K562 (cell line): ENCODE measurements at regions not wholly inside any gene's neighbourhood (a gene's known extent, or its start where the extent isn't known, plus 50 kb on each side); places are given as distances from the start of the nearest gene placed in this dataset.

ENCODE experiments used
- CHCHD3 ChIP-seq: fragments of 250-450 bp; sonication (Bioruptor Pico); IDR thresholded peaks from 2 replicates; pipeline ENCODE4 v2.1.2; 2022; ENCODE audit warnings: mild to moderate bottlenecking
- CREBBP ChIP-seq: IDR thresholded peaks from one replicate; pipeline ENCODE4 v1.6.1; 2012; ENCODE audit warnings: low read depth, mild to moderate bottlenecking, control low read depth, inconsistent platforms, low read length
- E4F1 ChIP-seq: fragments of 250-450 bp; sonication (Bioruptor Pico); IDR thresholded peaks from 2 replicates; pipeline ENCODE4 v1.5.0; 2021; ENCODE audit warnings: mild to moderate bottlenecking, borderline replicate concordance
- EHMT2 ChIP-seq: fragments of 450-650 bp; IDR thresholded peaks from 2 replicates; pipeline ENCODE4 v1.6.1; 2018; ENCODE audit warnings: antibody characterized with exemption
- FOXO4 ChIP-seq: fragments of 450-650 bp; formaldehyde crosslinking; IDR thresholded peaks from 2 replicates; pipeline ENCODE4 v1.4.0; 2020; ENCODE audit warnings: mild to moderate bottlenecking, moderate library complexity
- HMG20B ChIP-seq: fragments of 250-450 bp; sonication (Bioruptor Pico); IDR thresholded peaks from 2 replicates; pipeline ENCODE4 v1.5.0; 2021; ENCODE audit warnings: mild to moderate bottlenecking
- KLF10 ChIP-seq: fragments of 250-450 bp; sonication (Bioruptor Pico); IDR thresholded peaks from 2 replicates; pipeline ENCODE4 v1.6.1; 2021; ENCODE audit warnings: matching md5 sums
- MYBL2 ChIP-seq, 2 experiments: fragments of 450-650 bp in 1 of 2; sonication (generic) in 1 of 2; formaldehyde crosslinking in 1 of 2; IDR thresholded peaks; 2 replicates each; pipeline versions ENCODE4 v1.6.1 to v1.8.1; 2017 to 2022; ENCODE audit warnings: borderline replicate concordance in 1 of 2, inconsistent platforms in 1 of 2, low read depth in 1 of 2, mild to moderate bottlenecking in 1 of 2, missing genetic modification reagents in 1 of 2, moderate library complexity in 1 of 2
- NCOA1 ChIP-seq: fragments of 450-650 bp; IDR thresholded peaks from 2 replicates; pipeline ENCODE4 v1.6.1; 2016; ENCODE audit warnings: low read depth
- NCOR1 ChIP-seq: fragments of 450-650 bp; IDR thresholded peaks from 2 replicates; pipeline ENCODE4 v1.6.1; 2016; ENCODE audit warnings: mild to moderate bottlenecking, moderate library complexity
- NR4A1 ChIP-seq, 2 experiments: fragments of 250-450 bp in 1 of 2; fragments of 450-650 bp in 1 of 2; sonication (Bioruptor Pico) in 1 of 2; IDR thresholded peaks; 2 replicates each; pipeline versions ENCODE4 v1.4.0 to v1.6.1; 2016 to 2020; ENCODE audit warnings: mild to moderate bottlenecking in 2 of 2, missing compliant biosample characterization in 1 of 2, missing genetic modification characterization in 1 of 2, moderate library complexity in 1 of 2
- RBM14 ChIP-seq: fragments of 200-400 bp; formaldehyde crosslinking; IDR thresholded peaks from 2 replicates; pipeline ENCODE4 v1.6.1; 2018; ENCODE audit warnings: low read depth, mild to moderate bottlenecking, low read length, moderate library complexity, borderline replicate concordance; ENCODE audit not compliant: insufficient read depth
- RBM17 ChIP-seq: fragments of 200-400 bp; formaldehyde crosslinking; IDR thresholded peaks from 2 replicates; pipeline ENCODE4 v1.6.1; 2017; ENCODE audit warnings: low read depth, mild to moderate bottlenecking, low read length, borderline replicate concordance
- SAFB2 ChIP-seq: fragments of 200-400 bp; formaldehyde crosslinking; IDR thresholded peaks from 2 replicates; pipeline ENCODE4 v1.6.1; 2018; ENCODE audit warnings: borderline replicate concordance, low read length, low read depth, moderate library complexity; ENCODE audit not compliant: severe bottlenecking
- SNAPC5 ChIP-seq: fragments of 250-450 bp; sonication (Bioruptor Pico); IDR thresholded peaks from 2 replicates; pipeline ENCODE4 v1.8.0; 2021; ENCODE audit warnings: moderate library complexity, mild to moderate bottlenecking, inconsistent platforms
- SUPT5H ChIP-seq: fragments of 450-650 bp; IDR thresholded peaks from 2 replicates; pipeline ENCODE4 v1.6.1; 2016
- ZBED1 ChIP-seq: IDR thresholded peaks from 2 replicates; pipeline ENCODE4 v1.6.1; 2014
- ZNF140 ChIP-seq: fragments of 250-450 bp; sonication (Bioruptor Pico); IDR thresholded peaks from 2 replicates; pipeline ENCODE4 v1.8.0; 2021; ENCODE audit warnings: moderate library complexity, mild to moderate bottlenecking, inconsistent platforms
- ZNF212 ChIP-seq: fragments of 450-650 bp; formaldehyde crosslinking; IDR thresholded peaks from 2 replicates; pipeline ENCODE4 v1.4.0; 2020; ENCODE audit warnings: mild to moderate bottlenecking
- ZNF561 ChIP-seq: fragments of 450-650 bp; formaldehyde crosslinking; conservative IDR thresholded peaks from 2 replicates; pipeline ENCODE4 v1.4.0; 2020; ENCODE audit warnings: mild to moderate bottlenecking, moderate library complexity
- ZNF639 ChIP-seq, 2 experiments: fragments of 200-800 bp in 1 of 2; sonication (Bioruptor generic) in 1 of 2; sonication (generic) in 1 of 2; formaldehyde crosslinking in 1 of 2; IDR thresholded peaks in 1 of 2; conservative IDR thresholded peaks in 1 of 2; 2 replicates each; pipeline versions ENCODE4 v1.5.0 to v1.6.1; 2016 to 2020; ENCODE audit warnings: missing compliant biosample characterization in 1 of 2, missing genetic modification characterization in 1 of 2, missing genetic modification reagents in 1 of 2
- ZNF696 ChIP-seq: fragments of 250-450 bp; sonication (Bioruptor Pico); conservative IDR thresholded peaks from 2 replicates; pipeline ENCODE4 v1.4.0; 2020; ENCODE audit warnings: mild to moderate bottlenecking, moderate library complexity

DNA sequence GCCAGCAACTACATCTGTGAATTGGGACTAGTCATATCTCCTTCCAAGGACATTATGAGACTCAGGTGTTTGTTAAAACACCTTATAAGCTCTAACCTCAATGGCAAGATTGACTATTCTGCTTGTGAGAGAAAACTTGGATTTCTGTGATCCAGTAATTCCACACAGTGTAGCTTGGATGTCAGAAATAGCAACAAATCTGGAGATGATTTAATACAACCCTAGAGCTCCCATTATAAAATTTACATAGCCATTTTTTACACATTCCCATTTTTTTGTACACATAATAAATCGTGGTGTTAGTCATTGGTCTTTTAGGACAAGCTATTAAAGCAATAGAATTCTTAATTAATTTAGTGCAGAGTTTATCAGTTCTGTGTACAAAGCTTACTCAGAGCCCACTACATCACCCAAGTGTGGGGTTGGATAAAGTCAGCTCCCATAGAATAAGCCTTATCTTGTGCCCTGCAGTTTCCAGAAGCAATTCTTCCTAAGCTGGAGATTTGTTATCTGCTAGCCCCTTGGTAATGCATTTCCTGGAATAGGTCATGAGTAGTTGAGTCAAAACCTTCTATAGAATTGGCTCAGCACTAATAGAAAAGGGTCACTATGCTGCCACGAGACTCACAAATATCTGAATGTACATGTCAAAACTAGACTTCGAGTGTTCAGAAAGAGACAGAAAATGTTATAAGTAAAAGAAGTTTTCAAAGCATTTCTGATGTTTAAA, 434.0 kb upstream of the RUNX1 start (continued):
- TF ChIP-seq SNAPC5, result no peak
- TF ChIP-seq MYBL2 (IDR thresholded peaks at IDR 0.05; ENCODE audit: low read depth), result no peak
- no peak for TF ChIP-seq MYBL2 (CRISPR knock-in tag; IDR thresholded peaks at IDR 0.05; ENCODE audit: borderline replicate concordance)
- no peak for TF ChIP-seq ZNF140
- peak; percentile 93 for TF ChIP-seq NCOA1
- TF ChIP-seq ZNF696, result no peak
- TF ChIP-seq FOXO4 (CRISPR knock-in tag), result no peak
- peak; percentile 99 for TF ChIP-seq NCOR1
- TF ChIP-seq CREBBP, result no peak
- TF ChIP-seq SAFB2, result no peak
- no peak for TF ChIP-seq RBM14
- no peak for TF ChIP-seq E4F1 (CRISPR knock-in tag)
- peak; percentile 51; the same call in 1 of the 2 replicates for TF ChIP-seq ZBED1
- TF ChIP-seq ZNF639 (CRISPR knock-in tag; conservative IDR thresholded peaks at IDR 0.05 in 1 of 2, IDR thresholded peaks at IDR 0.05 in 1 of 2), result 0 out of 4 replicates have a peak, but pooled peaks of 1 of the 2 experiments have one; percentile 19
- TF ChIP-seq SUPT5H, result no peak
- TF ChIP-seq EHMT2, result peak; percentile 66
- TF ChIP-seq NR4A1 (CRISPR knock-in tag; IDR thresholded peaks at IDR 0.05), result no peak
- 0 out of 2 replicates have a peak, but pooled peaks have one; percentile 59 for TF ChIP-seq NR4A1 (tag; IDR thresholded peaks at IDR 0.05)
- TF ChIP-seq HMG20B (CRISPR knock-in tag), result no peak
- no peak for TF ChIP-seq KLF10
- TF ChIP-seq ZNF561 (CRISPR knock-in tag), result no peak
- TF ChIP-seq RBM17, result no peak
- no peak for TF ChIP-seq CHCHD3 (CRISPR knock-in tag)
- TF ChIP-seq ZNF212 (CRISPR knock-in tag), result no peak
